HG03521 (cell line): ENCODE measurements at regions not wholly inside any gene's neighbourhood (a gene's known extent, or its start where the extent isn't known, plus 50 kb on each side); places are given as distances from the start of the nearest gene placed in this dataset.

Source experiments
- ATAC-seq: cut with Tn5 transposase; IDR thresholded peaks from one replicate; pipeline ENCODE4 v1.9.1; 2021; ENCODE audit warnings: mild to moderate bottlenecking, moderate library complexity; ENCODE audit not compliant: unreplicated experiment

DNA sequence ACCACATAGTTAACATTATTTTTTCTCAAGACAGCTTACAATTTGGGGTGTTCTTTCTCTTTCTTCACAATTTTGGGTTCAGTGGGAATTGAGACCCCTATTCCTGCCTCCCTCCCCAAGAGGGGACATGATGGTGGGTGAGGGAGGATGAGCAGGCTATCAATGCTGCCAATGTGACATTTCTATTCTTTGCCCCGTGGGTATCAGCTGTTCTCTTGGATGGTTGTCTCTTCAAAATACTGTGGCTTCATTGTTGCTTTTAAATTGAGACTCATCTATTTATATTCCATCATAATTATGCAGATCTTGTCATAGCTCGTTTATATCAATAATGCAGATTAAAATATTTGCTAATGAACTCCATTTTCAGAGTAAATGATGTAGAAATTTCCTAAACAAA lies 56.5 kb upstream of the ANO4 start:
- no peak for ATAC-seq

- no peak for ATAC-seq
Measured at GRCh38 chr12:100741084-100741711, 53.4 kb upstream of the ANO4 start.

DNA sequence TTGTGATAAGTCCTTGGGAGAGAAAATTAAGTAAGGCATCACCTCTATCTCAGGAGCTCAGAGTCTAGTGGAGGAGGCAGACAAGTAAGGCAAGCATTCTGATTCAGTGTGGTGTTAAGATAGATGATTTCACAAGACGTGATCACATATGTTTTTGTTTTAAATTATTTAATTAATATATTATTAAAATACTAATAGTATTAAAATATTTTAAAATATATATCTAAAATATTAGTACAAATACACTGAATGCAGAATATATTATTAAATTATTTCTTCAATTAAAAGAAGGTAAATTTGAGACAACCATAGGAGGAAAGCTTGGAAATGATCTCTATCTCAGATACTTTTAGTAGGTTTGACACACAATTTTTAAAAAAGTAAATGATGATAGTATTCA lies 51.5 kb upstream of the ANO4 start:
- ATAC-seq = no peak
